ENCODE measurements at regions not wholly inside any gene's neighbourhood (a gene's known extent, or its start where the extent isn't known, plus 50 kb on each side); places are given as distances from the start of the nearest gene placed in this dataset.

DNA sequence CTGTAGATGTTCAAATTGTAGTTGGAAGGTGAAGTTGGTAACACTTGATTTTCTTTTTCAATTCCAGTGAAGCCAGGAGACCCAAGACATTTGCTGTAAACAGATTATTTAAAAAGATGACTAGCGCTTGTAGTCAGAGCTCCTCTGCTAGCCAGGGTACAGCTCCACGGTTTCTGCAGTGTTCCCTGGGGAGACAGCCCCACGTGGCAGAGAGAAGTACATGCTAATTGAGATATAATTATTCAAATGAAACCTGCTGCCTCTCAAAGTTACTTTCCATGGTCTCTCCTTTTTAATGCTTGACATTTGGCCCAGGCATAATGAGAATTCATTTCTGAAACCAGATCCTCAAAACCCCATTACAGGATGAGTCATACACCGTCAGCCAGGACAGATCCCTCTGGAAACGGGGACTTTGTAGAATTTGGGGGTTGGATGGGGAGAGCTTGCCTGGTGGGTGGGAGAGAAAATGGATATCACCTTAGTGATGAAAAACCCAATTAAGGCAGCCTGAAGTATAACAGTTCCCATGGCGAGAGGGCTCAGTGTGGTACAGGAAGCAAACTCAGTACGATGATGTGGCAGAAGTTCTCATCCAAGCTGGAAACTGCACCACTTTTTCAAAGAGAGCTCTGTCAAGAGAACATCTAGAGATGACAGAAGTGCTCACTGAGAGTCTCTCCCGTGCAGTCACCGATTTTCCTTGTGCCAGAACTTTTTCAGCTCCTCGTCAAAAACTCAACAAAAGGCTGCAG is 637.7 kb upstream of the TMEM132C start:
- Histone ChIP-seq H3K4me2 (ENCODE audit: low read depth, low read length, poor library complexity, severe bottlenecking) (no peak overlapping the region), H2AFZ (ENCODE audit: low read length) (no peak overlapping the region), H4K20me1 (ENCODE audit: insufficient read depth, low read depth, low read length) (no peaks in the 10 kb centered on the region), H3K36me3 (ENCODE audit: insufficient read depth, low read length) (no peaks in the 10 kb centered on the region), H3K4me3 (ENCODE audit: low read length) (no peak overlapping the region), H3K27ac (ENCODE audit: low read length) (no peak overlapping the region), H3K79me2 (ENCODE audit: low read length) (no peaks in the 10 kb centered on the region), H3K9me3 (ENCODE audit: low read length) (no peaks in the 10 kb centered on the region), H3K9ac (ENCODE audit: low read length) (no peak overlapping the region), H3K9me2 (replicated peaks; ENCODE audit: insufficient read depth, low read length) (no peaks in the 10 kb centered on the region), H3K4me1 (ENCODE audit: low read length) (no peaks in the 10 kb centered on the region), H3K27me3 (ENCODE audit: low read length) (no peaks in the 10 kb centered on the region)
- peak; percentile 42 for DNase-seq

- no peaks in the 10 kb centered on the region for H3K9me3 ChIP-seq (ENCODE audit: low read length)
- no peaks in the 10 kb centered on the region for H3K79me2 ChIP-seq (ENCODE audit: low read length)
- no peaks in the 10 kb centered on the region for H3K9me2 ChIP-seq (replicated peaks; ENCODE audit: insufficient read depth, low read length)
- H3K36me3 ChIP-seq (ENCODE audit: insufficient read depth, low read length) = no peaks in the 10 kb centered on the region
- H4K20me1 ChIP-seq (ENCODE audit: insufficient read depth, low read depth, low read length) = no peaks in the 10 kb centered on the region
- H3K4me1 ChIP-seq (ENCODE audit: low read length) = no peaks in the 10 kb centered on the region
- no peak overlapping the region for H3K27ac ChIP-seq (ENCODE audit: low read length)
- no peak for DNase-seq
- no peaks in the 10 kb centered on the region for H3K27me3 ChIP-seq (ENCODE audit: low read length)
- no peak overlapping the region for H2AFZ ChIP-seq (ENCODE audit: low read length)
- no peak overlapping the region for H3K4me3 ChIP-seq (ENCODE audit: low read length)
- H3K9ac ChIP-seq (ENCODE audit: low read length) = no peak overlapping the region
- H3K4me2 ChIP-seq (ENCODE audit: low read depth, low read length, poor library complexity, severe bottlenecking) = no peak overlapping the region
Observed at GRCh38 chr12:127632461-127632860, 634.5 kb upstream of the TMEM132C start.

GRCh38 chr12:127635838-127636237 is 631.1 kb upstream of the TMEM132C start:
- no peaks in the 10 kb centered on the region for H4K20me1 ChIP-seq (ENCODE audit: insufficient read depth, low read depth, low read length)
- peaks cover 4% of the 10 kb centered on the region; the same call in 1 of the 2 replicates for H3K9me3 ChIP-seq (ENCODE audit: low read length)
- H3K9ac ChIP-seq (ENCODE audit: low read length) = no peak overlapping the region
- no peak overlapping the region for H3K4me3 ChIP-seq (ENCODE audit: low read length)
- H3K27ac ChIP-seq (ENCODE audit: low read length) = no peak overlapping the region
- H2AFZ ChIP-seq (ENCODE audit: low read length) = no peak overlapping the region
- no peaks in the 10 kb centered on the region for H3K4me1 ChIP-seq (ENCODE audit: low read length)
- DNase-seq = no peak
- no peak overlapping the region for H3K4me2 ChIP-seq (ENCODE audit: low read depth, low read length, poor library complexity, severe bottlenecking)
- H3K9me2 ChIP-seq (replicated peaks; ENCODE audit: insufficient read depth, low read length) = no peaks in the 10 kb centered on the region
- no peaks in the 10 kb centered on the region for H3K27me3 ChIP-seq (ENCODE audit: low read length)
- H3K36me3 ChIP-seq (ENCODE audit: insufficient read depth, low read length) = no peaks in the 10 kb centered on the region
- no peaks in the 10 kb centered on the region for H3K79me2 ChIP-seq (ENCODE audit: low read length)

GRCh38 chr12:127636882-127637281 is 630.1 kb upstream of the TMEM132C start:
- Histone ChIP-seq H3K4me3 (ENCODE audit: low read length) (no peak overlapping the region), H3K4me1 (ENCODE audit: low read length) (no peaks in the 10 kb centered on the region), H3K9me3 (ENCODE audit: low read length) (peaks cover 5% of the 10 kb centered on the region; the same call in 1 of the 2 replicates), H3K79me2 (ENCODE audit: low read length) (no peaks in the 10 kb centered on the region), H2AFZ (ENCODE audit: low read length) (no peak overlapping the region), H3K9ac (ENCODE audit: low read length) (no peak overlapping the region), H3K36me3 (ENCODE audit: insufficient read depth, low read length) (no peaks in the 10 kb centered on the region), H3K4me2 (ENCODE audit: low read depth, low read length, poor library complexity, severe bottlenecking) (no peak overlapping the region), H3K27ac (ENCODE audit: low read length) (no peak overlapping the region), H4K20me1 (ENCODE audit: insufficient read depth, low read depth, low read length) (no peaks in the 10 kb centered on the region), H3K27me3 (ENCODE audit: low read length) (no peaks in the 10 kb centered on the region), H3K9me2 (replicated peaks; ENCODE audit: insufficient read depth, low read length) (no peaks in the 10 kb centered on the region)
- DNase-seq = no peak

DNA sequence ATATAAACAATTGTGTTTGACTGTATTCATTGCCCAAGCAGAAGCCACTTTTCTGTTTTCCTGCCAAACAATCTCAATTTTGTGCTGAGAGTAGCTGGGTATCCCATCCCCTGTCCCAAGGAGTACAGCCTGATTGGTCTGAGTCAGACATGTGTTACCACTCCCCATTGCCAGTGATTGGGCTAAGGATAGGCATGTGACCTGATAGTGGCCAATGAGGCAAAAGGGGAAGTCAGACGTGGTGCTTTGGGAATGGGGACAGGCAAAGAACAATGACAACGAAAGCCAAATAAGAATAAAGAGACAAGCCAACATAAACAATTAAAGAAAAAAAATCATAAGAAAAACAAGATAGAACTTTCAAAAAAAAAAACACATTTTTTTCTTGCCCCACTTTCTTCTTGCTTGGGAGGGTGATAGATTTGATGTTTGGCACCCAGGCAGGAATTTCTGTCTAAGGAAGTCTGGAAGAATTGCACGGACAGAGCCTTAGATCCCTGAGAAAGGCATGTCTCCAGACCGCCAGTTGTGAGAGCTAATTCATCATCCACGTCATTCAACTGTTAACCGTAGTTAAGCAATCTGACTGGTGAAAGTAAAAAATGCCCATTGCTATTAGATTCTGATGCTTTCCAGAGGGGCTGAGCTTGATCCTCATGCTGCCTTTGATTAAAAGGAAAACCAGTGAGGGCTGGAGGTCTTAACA is 626.6 kb upstream of the TMEM132C start:
- no peak overlapping the region for H3K27ac ChIP-seq (ENCODE audit: low read length)
- no peaks in the 10 kb centered on the region for H3K9me2 ChIP-seq (replicated peaks; ENCODE audit: insufficient read depth, low read length)
- H3K4me2 ChIP-seq (ENCODE audit: low read depth, low read length, poor library complexity, severe bottlenecking) = no peak overlapping the region
- no peaks in the 10 kb centered on the region for H4K20me1 ChIP-seq (ENCODE audit: insufficient read depth, low read depth, low read length)
- no peak overlapping the region for H3K9ac ChIP-seq (ENCODE audit: low read length)
- H3K4me1 ChIP-seq (ENCODE audit: low read length) = no peaks in the 10 kb centered on the region
- no peak overlapping the region for H3K4me3 ChIP-seq (ENCODE audit: low read length)
- no peaks in the 10 kb centered on the region for H3K79me2 ChIP-seq (ENCODE audit: low read length)
- no peaks in the 10 kb centered on the region for H3K27me3 ChIP-seq (ENCODE audit: low read length)
- DNase-seq = no peak
- H3K36me3 ChIP-seq (ENCODE audit: insufficient read depth, low read length) = no peaks in the 10 kb centered on the region
- no peak overlapping the region for H2AFZ ChIP-seq (ENCODE audit: low read length)
- peaks cover 5% of the 10 kb centered on the region; the same call in 1 of the 2 replicates for H3K9me3 ChIP-seq (ENCODE audit: low read length)

- Histone ChIP-seq H3K9me3 (ENCODE audit: low read length) (peaks cover 5% of the 10 kb centered on the region; the same call in 1 of the 2 replicates), H4K20me1 (ENCODE audit: insufficient read depth, low read depth, low read length) (no peaks in the 10 kb centered on the region), H3K27me3 (ENCODE audit: low read length) (no peaks in the 10 kb centered on the region), H3K27ac (ENCODE audit: low read length) (no peak overlapping the region), H3K36me3 (ENCODE audit: insufficient read depth, low read length) (no peaks in the 10 kb centered on the region), H2AFZ (ENCODE audit: low read length) (no peak overlapping the region), H3K4me1 (ENCODE audit: low read length) (no peaks in the 10 kb centered on the region), H3K4me2 (ENCODE audit: low read depth, low read length, poor library complexity, severe bottlenecking) (no peak overlapping the region), H3K9ac (ENCODE audit: low read length) (no peak overlapping the region), H3K9me2 (replicated peaks; ENCODE audit: insufficient read depth, low read length) (no peaks in the 10 kb centered on the region), H3K4me3 (ENCODE audit: low read length) (no peak overlapping the region), H3K79me2 (ENCODE audit: low read length) (no peaks in the 10 kb centered on the region)
- DNase-seq = no peak
Observed at GRCh38 chr12:127642208-127642607, 624.8 kb upstream of the TMEM132C start.

GRCh38 chr12:127648321-127648720 is 618.6 kb upstream of the TMEM132C start:
- Histone ChIP-seq H3K4me3 (ENCODE audit: low read length) (no peak overlapping the region), H3K36me3 (ENCODE audit: insufficient read depth, low read length) (no peaks in the 10 kb centered on the region), H4K20me1 (ENCODE audit: insufficient read depth, low read depth, low read length) (no peaks in the 10 kb centered on the region), H3K27me3 (ENCODE audit: low read length) (no peaks in the 10 kb centered on the region), H3K27ac (ENCODE audit: low read length) (no peak overlapping the region), H3K4me2 (ENCODE audit: low read depth, low read length, poor library complexity, severe bottlenecking) (no peak overlapping the region), H3K9ac (ENCODE audit: low read length) (no peak overlapping the region), H3K9me2 (replicated peaks; ENCODE audit: insufficient read depth, low read length) (no peaks in the 10 kb centered on the region), H3K79me2 (ENCODE audit: low read length) (no peaks in the 10 kb centered on the region), H2AFZ (ENCODE audit: low read length) (no peak overlapping the region), H3K9me3 (ENCODE audit: low read length) (no peaks in the 10 kb centered on the region), H3K4me1 (ENCODE audit: low read length) (no peaks in the 10 kb centered on the region)
- no peak for DNase-seq

DNA sequence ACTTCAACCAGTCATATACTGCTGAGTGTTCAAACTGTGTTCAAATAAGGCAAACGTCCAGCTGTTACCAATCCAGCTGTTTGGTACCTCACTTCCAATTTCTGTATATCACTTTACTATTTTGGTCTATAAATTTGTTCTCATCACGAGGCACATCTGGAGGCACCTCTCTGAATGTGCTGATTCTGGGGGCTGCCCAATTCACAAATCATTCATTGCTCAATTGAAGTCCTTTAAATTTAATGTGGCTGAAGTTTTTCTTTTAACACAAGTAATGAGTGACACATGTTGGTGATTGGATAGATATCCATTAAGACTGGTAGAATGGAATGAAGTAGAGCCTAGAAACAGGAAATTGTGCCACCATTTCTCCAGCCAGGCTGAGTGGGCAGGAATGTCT is 617.0 kb upstream of the TMEM132C start:
- H2AFZ ChIP-seq (ENCODE audit: low read length) = no peak overlapping the region
- no peaks in the 10 kb centered on the region for H3K9me3 ChIP-seq (ENCODE audit: low read length)
- H3K4me3 ChIP-seq (ENCODE audit: low read length) = no peak overlapping the region
- H3K9ac ChIP-seq (ENCODE audit: low read length) = no peak overlapping the region
- no peaks in the 10 kb centered on the region for H3K9me2 ChIP-seq (replicated peaks; ENCODE audit: insufficient read depth, low read length)
- H3K79me2 ChIP-seq (ENCODE audit: low read length) = no peaks in the 10 kb centered on the region
- H3K27ac ChIP-seq (ENCODE audit: low read length) = no peak overlapping the region
- H3K27me3 ChIP-seq (ENCODE audit: low read length) = no peaks in the 10 kb centered on the region
- H4K20me1 ChIP-seq (ENCODE audit: insufficient read depth, low read depth, low read length) = no peaks in the 10 kb centered on the region
- DNase-seq = no peak
- no peak overlapping the region for H3K4me2 ChIP-seq (ENCODE audit: low read depth, low read length, poor library complexity, severe bottlenecking)
- no peaks in the 10 kb centered on the region for H3K36me3 ChIP-seq (ENCODE audit: insufficient read depth, low read length)
- no peaks in the 10 kb centered on the region for H3K4me1 ChIP-seq (ENCODE audit: low read length)
